Tibial artery (tissue), 4 donors: ENCODE measurements at regions not wholly inside any gene's neighbourhood (a gene's known extent, or its start where the extent isn't known, plus 50 kb on each side); places are given as distances from the start of the nearest gene placed in this dataset.
"Not testable (repeated sequence)": the region's sequence is repeated elsewhere in the genome, so short reads cannot be mapped to it uniquely, and the experiment has no call there.

Experiments
- DNase-seq, 2 donors: peaks; one replicate each; pipeline ENCODE4 v3.0.0-alpha.2; 2019
- H3K27ac ChIP-seq, 2 donors: fragments of 200-600 bp; sonication (generic) in 1 of 2; 1 replicate in 1 of 2; 2 replicates in 1 of 2; pipeline ENCODE4 v1.5.1; 2018 to 2019; ENCODE audit warnings: mild to moderate bottlenecking in 1 of 2
- H3K27me3 ChIP-seq, 2 donors: fragments of 200-600 bp; sonication (generic) in 1 of 2; one replicate each; pipeline versions ENCODE4 v1.5.1 to v1.6.0; 2016 to 2019
- H3K36me3 ChIP-seq, 3 donors: fragments of 200-600 bp; sonication (generic) in 2 of 3; one replicate each; pipeline ENCODE4 v1.5.1; 2016 to 2019; ENCODE audit warnings: mild to moderate bottlenecking in 2 of 3
- H3K4me1 ChIP-seq, 4 donors: fragments of 200-600 bp; sonication (generic) in 2 of 4; 1 replicate in 3 of 4; 2 replicates in 1 of 4; pipeline ENCODE4 v1.5.1; 2016 to 2019
- H3K4me3 ChIP-seq, 2 donors: fragments of 200-600 bp; sonication (generic) in 1 of 2; 1 replicate in 1 of 2; 2 replicates in 1 of 2; pipeline ENCODE4 v1.5.1; 2018 to 2019; ENCODE audit warnings: mild to moderate bottlenecking in 2 of 2
- H3K9me3 ChIP-seq, 3 donors: fragments of 200-600 bp; sonication (generic) in 1 of 3; one replicate each; pipeline ENCODE4 v1.5.1; 2016 to 2019
- intact Hi-C: fragments of 100-400 bp; cut with DNase I; formaldehyde crosslinking; loops from one replicate; pipeline ENCODE4 v1.15.0; 2023; ENCODE audit warnings: low total_unique reads
- TF ChIP-seq, protein P1 (sequence below), 2 experiments: fragments of 200-600 bp in 1 of 2; fragments of 450-650 bp in 1 of 2; IDR thresholded peaks; one replicate each; pipeline ENCODE4 v1.5.1; 2017 to 2019; ENCODE audit warnings: antibody characterized with exemption in 2 of 2, mild to moderate bottlenecking in 1 of 2, moderate library complexity in 1 of 2

DNA sequence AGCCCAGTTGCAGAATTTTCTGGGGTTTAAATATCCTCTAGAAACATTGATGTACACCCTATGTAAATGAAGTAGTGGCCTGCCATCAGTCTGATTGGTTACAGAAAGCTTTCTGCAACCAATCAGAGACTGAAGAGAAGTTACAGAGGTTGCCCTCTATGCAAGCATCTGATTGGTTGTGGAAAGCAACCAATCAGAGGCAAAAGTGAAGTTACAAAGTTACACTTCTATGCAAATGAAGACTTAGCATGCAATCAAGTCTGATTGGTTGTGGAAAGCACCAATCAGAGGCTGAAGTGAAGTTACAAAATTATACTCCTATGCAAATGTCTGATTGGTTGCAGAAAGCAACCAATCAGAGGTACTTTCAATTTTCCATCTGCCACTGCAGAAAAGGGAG is 51.9 kb upstream of the USP9X start:
- no peak for DNase-seq
- H3K27ac ChIP-seq = no peak overlapping the region
- no peaks in the 10 kb centered on the region for H3K36me3 ChIP-seq
- peaks cover 0 to 9% (median 0%) of the 10 kb centered on the region in 3 donors for H3K9me3 ChIP-seq
- intact Hi-C loops = no loop called here
- H3K27me3 ChIP-seq = no peaks in the 10 kb centered on the region
- H3K4me1 ChIP-seq = no peaks in the 10 kb centered on the region
- TF ChIP-seq, protein P1, sequence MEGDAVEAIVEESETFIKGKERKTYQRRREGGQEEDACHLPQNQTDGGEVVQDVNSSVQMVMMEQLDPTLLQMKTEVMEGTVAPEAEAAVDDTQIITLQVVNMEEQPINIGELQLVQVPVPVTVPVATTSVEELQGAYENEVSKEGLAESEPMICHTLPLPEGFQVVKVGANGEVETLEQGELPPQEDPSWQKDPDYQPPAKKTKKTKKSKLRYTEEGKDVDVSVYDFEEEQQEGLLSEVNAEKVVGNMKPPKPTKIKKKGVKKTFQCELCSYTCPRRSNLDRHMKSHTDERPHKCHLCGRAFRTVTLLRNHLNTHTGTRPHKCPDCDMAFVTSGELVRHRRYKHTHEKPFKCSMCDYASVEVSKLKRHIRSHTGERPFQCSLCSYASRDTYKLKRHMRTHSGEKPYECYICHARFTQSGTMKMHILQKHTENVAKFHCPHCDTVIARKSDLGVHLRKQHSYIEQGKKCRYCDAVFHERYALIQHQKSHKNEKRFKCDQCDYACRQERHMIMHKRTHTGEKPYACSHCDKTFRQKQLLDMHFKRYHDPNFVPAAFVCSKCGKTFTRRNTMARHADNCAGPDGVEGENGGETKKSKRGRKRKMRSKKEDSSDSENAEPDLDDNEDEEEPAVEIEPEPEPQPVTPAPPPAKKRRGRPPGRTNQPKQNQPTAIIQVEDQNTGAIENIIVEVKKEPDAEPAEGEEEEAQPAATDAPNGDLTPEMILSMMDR (IDR thresholded peaks at IDR 0.05) = no peak
- H3K4me3 ChIP-seq = no peak overlapping the region

DNA sequence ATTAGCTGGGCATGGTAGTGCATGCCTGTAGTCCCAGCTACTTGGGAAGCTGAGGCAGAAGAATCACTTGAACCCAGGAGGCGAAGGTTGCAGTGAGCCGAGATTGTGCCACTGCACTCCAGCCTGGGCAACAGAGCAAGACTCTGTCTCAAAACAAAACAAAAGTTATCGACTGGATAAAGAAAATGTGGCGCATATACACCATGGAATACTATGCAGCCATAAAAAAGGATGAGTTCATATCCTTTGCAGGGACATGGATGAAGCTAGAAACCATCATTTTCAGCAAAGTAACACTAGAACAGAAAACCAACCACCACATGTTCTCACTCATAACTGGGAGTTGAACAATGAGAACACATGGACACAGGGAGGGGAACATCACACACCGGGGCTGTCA is 50.3 kb upstream of the USP9X start:
- H3K27me3 ChIP-seq, H3K4me3 ChIP-seq, DNase-seq, H3K27ac ChIP-seq, intact Hi-C loops, H3K36me3 ChIP-seq, H3K9me3 ChIP-seq, H3K4me1 ChIP-seq: not testable (repeated sequence)
